ENCODE measurements at regions not wholly inside any gene's neighbourhood (a gene's known extent, or its start where the extent isn't known, plus 50 kb on each side); places are given as distances from the start of the nearest gene placed in this dataset.

- H3K9me3 ChIP-seq (ENCODE audit: low read length), result no peaks in the 10 kb centered on the region
- H2AFZ ChIP-seq (ENCODE audit: low read length), result no peak overlapping the region
- no peaks in the 10 kb centered on the region for H3K4me1 ChIP-seq (ENCODE audit: insufficient read depth, low read length, severe bottlenecking)
- no peaks in the 10 kb centered on the region for H3K27me3 ChIP-seq (ENCODE audit: insufficient read depth, low read length)
- H3K79me2 ChIP-seq (ENCODE audit: insufficient read depth, low read length), result no peaks in the 10 kb centered on the region
- H3K9ac ChIP-seq (ENCODE audit: low read length), result no peak overlapping the region
- TF ChIP-seq EZH2 (IDR thresholded peaks at IDR 0.05; ENCODE audit: borderline replicate concordance, low read length), result no peak
- TF ChIP-seq CTCF (IDR thresholded peaks at IDR 0.05; ENCODE audit: low read length), result no peak
- H3K9me2 ChIP-seq (ENCODE audit: low read depth, low read length), result no peaks in the 10 kb centered on the region
- no peak overlapping the region for H3K27ac ChIP-seq (ENCODE audit: low read depth, low read length, poor library complexity, severe bottlenecking)
- no peaks in the 10 kb centered on the region for H3F3A ChIP-seq (ENCODE audit: insufficient read depth, low read length)
- H3K4me2 ChIP-seq (ENCODE audit: low read length), result no peak overlapping the region
- no peaks in the 10 kb centered on the region for H3K36me3 ChIP-seq (ENCODE audit: insufficient read depth, low read length)
- no peak overlapping the region for H3K4me3 ChIP-seq (ENCODE audit: low read depth, low read length, poor library complexity, severe bottlenecking)
- H4K20me1 ChIP-seq (ENCODE audit: insufficient read depth, low read length), result no peaks in the 10 kb centered on the region
Observed at GRCh38 chr5:101995585-101995984, 300.5 kb downstream of the SLCO4C1 start.

GRCh38 chr5:101991486-101991885 is 304.6 kb downstream of the SLCO4C1 start:
- H3K27ac ChIP-seq (ENCODE audit: low read depth, low read length, poor library complexity, severe bottlenecking), result no peak overlapping the region
- no peak overlapping the region for H3K4me2 ChIP-seq (ENCODE audit: low read length)
- no peak overlapping the region for H3K4me3 ChIP-seq (ENCODE audit: low read depth, low read length, poor library complexity, severe bottlenecking)
- no peaks in the 10 kb centered on the region for H3K27me3 ChIP-seq (ENCODE audit: insufficient read depth, low read length)
- no peaks in the 10 kb centered on the region for H3F3A ChIP-seq (ENCODE audit: insufficient read depth, low read length)
- no peaks in the 10 kb centered on the region for H4K20me1 ChIP-seq (ENCODE audit: insufficient read depth, low read length)
- H3K79me2 ChIP-seq (ENCODE audit: insufficient read depth, low read length), result no peaks in the 10 kb centered on the region
- no peaks in the 10 kb centered on the region for H3K9me3 ChIP-seq (ENCODE audit: low read length)
- no peak overlapping the region for H3K9ac ChIP-seq (ENCODE audit: low read length)
- H3K36me3 ChIP-seq (ENCODE audit: insufficient read depth, low read length), result no peaks in the 10 kb centered on the region
- TF ChIP-seq EZH2 (IDR thresholded peaks at IDR 0.05; ENCODE audit: borderline replicate concordance, low read length) (no peak), CTCF (IDR thresholded peaks at IDR 0.05; ENCODE audit: low read length) (no peak)
- H2AFZ ChIP-seq (ENCODE audit: low read length), result no peak overlapping the region
- no peaks in the 10 kb centered on the region for H3K4me1 ChIP-seq (ENCODE audit: insufficient read depth, low read length, severe bottlenecking)
- no peaks in the 10 kb centered on the region for H3K9me2 ChIP-seq (ENCODE audit: low read depth, low read length)

GRCh38 chr5:101989659-101990058 is 306.4 kb downstream of the SLCO4C1 start:
- Histone ChIP-seq H3K9me2 (ENCODE audit: low read depth, low read length) (no peaks in the 10 kb centered on the region), H3K9ac (ENCODE audit: low read length) (no peak overlapping the region), H3K27me3 (ENCODE audit: insufficient read depth, low read length) (no peaks in the 10 kb centered on the region), H3K9me3 (ENCODE audit: low read length) (no peaks in the 10 kb centered on the region), H2AFZ (ENCODE audit: low read length) (no peak overlapping the region), H3F3A (ENCODE audit: insufficient read depth, low read length) (no peaks in the 10 kb centered on the region), H3K79me2 (ENCODE audit: insufficient read depth, low read length) (no peaks in the 10 kb centered on the region), H3K4me1 (ENCODE audit: insufficient read depth, low read length, severe bottlenecking) (no peaks in the 10 kb centered on the region), H3K27ac (ENCODE audit: low read depth, low read length, poor library complexity, severe bottlenecking) (no peak overlapping the region), H3K4me3 (ENCODE audit: low read depth, low read length, poor library complexity, severe bottlenecking) (no peak overlapping the region), H3K36me3 (ENCODE audit: insufficient read depth, low read length) (no peaks in the 10 kb centered on the region), H3K4me2 (ENCODE audit: low read length) (no peak overlapping the region), H4K20me1 (ENCODE audit: insufficient read depth, low read length) (no peaks in the 10 kb centered on the region)
- TF ChIP-seq EZH2 (IDR thresholded peaks at IDR 0.05; ENCODE audit: borderline replicate concordance, low read length), result no peak
- no peak for TF ChIP-seq CTCF (IDR thresholded peaks at IDR 0.05; ENCODE audit: low read length)
